Endothelial cell of umbilical vein (primary cell): ENCODE measurements at regions not wholly inside any gene's neighbourhood (a gene's known extent, or its start where the extent isn't known, plus 50 kb on each side); places are given as distances from the start of the nearest gene placed in this dataset.

Experiments
- BruUV-seq: library from RNA; stranded (reverse); fragments of 400-500 nt; replicated peaks from 2 replicates; lab custom pipeline; 2021; lab: Mats Ljungman, UMichigan
- CTCF ChIA-PET: fragments of 300-600, 350-600 bp; sonication (Branson Sonifier 250); formaldehyde crosslinking; loops from one replicate; lab custom pipeline; 2021; ENCODE audit warnings: antibody characterized with exemption, inconsistent platforms; lab: Charles Lee
- POLR2A ChIA-PET: fragments of 300-600, 350-600 bp; sonication (Branson Sonifier 250); formaldehyde crosslinking; loops from one replicate; lab custom pipeline; 2021; ENCODE audit warnings: antibody characterized with exemption, inconsistent platforms; lab: Charles Lee
- DNase-seq: peaks from one replicate; pipeline ENCODE4 v3.0.0-alpha.2; 2011; ENCODE audit warnings: low read depth, low spot score
- FAIRE-seq: peaks from 2 replicates; lab custom pipeline; 2011; peaks lifted over from hg19 to GRCh38; lab: Jason Lieb, UNC
- H2AFZ ChIP-seq: 2 replicates; pipeline ENCODE4 v1.6.0; 2012; ENCODE audit warnings: low read depth, low read length, control low read depth, inconsistent platforms
- H3K27ac ChIP-seq: 2 replicates; pipeline ENCODE4 v1.5.1; 2011; ENCODE audit warnings: low read depth, mild to moderate bottlenecking, control low read depth, low read length, moderate library complexity; ENCODE audit not compliant: insufficient read depth
- H3K27me3 ChIP-seq, 2 experiments: 2 replicates each; pipeline versions ENCODE4 v1.6.0 to v1.6.1; 2011; ENCODE audit warnings: low read length in 2 of 2, mixed read lengths in 1 of 2; ENCODE audit not compliant: control insufficient read depth in 2 of 2, insufficient read depth in 2 of 2
- H3K36me3 ChIP-seq, 2 experiments: 2 replicates in 1 of 2; 3 replicates in 1 of 2; pipeline ENCODE4 v1.5.1; 2011; ENCODE audit warnings: low read length in 2 of 2, mild to moderate bottlenecking in 1 of 2, moderate library complexity in 1 of 2; ENCODE audit not compliant: control insufficient read depth in 2 of 2, insufficient read depth in 2 of 2; ENCODE audit errors: extremely low read depth in 1 of 2
- H3K4me1 ChIP-seq: 3 replicates; pipeline ENCODE4 v1.5.1; 2011; ENCODE audit warnings: mild to moderate bottlenecking, low read length; ENCODE audit not compliant: control insufficient read depth, insufficient read depth; ENCODE audit errors: extremely low read depth
- H3K4me2 ChIP-seq: 2 replicates; pipeline ENCODE4 v1.6.1; 2011; ENCODE audit warnings: low read length, control low read depth, mixed read lengths; ENCODE audit not compliant: insufficient read depth
- H3K4me3 ChIP-seq, 3 experiments: fragments of 200-600 bp in 1 of 3; sonication (generic), shearing (Covaris generic) in 1 of 3; replicated peaks in 1 of 3; 2 replicates each; pipeline ENCODE4 v1.5.1; 2011 to 2016; ENCODE audit warnings: control low read depth in 3 of 3, low read length in 3 of 3, mild to moderate bottlenecking in 2 of 3, inconsistent platforms in 1 of 3, low read depth in 1 of 3, moderate library complexity in 1 of 3; ENCODE audit not compliant: insufficient read depth in 1 of 3
- H3K79me2 ChIP-seq: 2 replicates; pipeline ENCODE4 v1.6.0; 2012; ENCODE audit warnings: low read length, inconsistent platforms; ENCODE audit not compliant: control insufficient read depth, insufficient read depth
- H3K9ac ChIP-seq: replicated peaks from 2 replicates; pipeline ENCODE3; 2011; ENCODE audit warnings: low read length, control low read depth; ENCODE audit not compliant: insufficient read depth; ENCODE audit errors: extremely low read depth
- H3K9me1 ChIP-seq: replicated peaks from 3 replicates; pipeline ENCODE4 v1.6.0; 2011; ENCODE audit warnings: mild to moderate bottlenecking, low read length; ENCODE audit not compliant: control insufficient read depth, insufficient read depth; ENCODE audit errors: extremely low read depth
- H3K9me3 ChIP-seq: replicated peaks from 2 replicates; pipeline ENCODE4 v1.5.1; 2012; ENCODE audit warnings: low read length, inconsistent platforms; ENCODE audit not compliant: control insufficient read depth, insufficient read depth
- H4K20me1 ChIP-seq: replicated peaks from 2 replicates; pipeline ENCODE3; 2011; ENCODE audit warnings: mild to moderate bottlenecking, low read length; ENCODE audit not compliant: control insufficient read depth, insufficient read depth; ENCODE audit errors: extremely low read depth
- EZH2 ChIP-seq: IDR thresholded peaks from 2 replicates; pipeline ENCODE4 v1.6.1; 2012; ENCODE audit warnings: borderline replicate concordance, low read depth, mild to moderate bottlenecking, moderate library complexity, low read length, inconsistent platforms; ENCODE audit not compliant: severe bottlenecking
- FOS ChIP-seq: IDR thresholded peaks from 2 replicates; pipeline ENCODE4 v1.6.1; 2011; ENCODE audit warnings: mild to moderate bottlenecking, low read length, moderate library complexity, borderline replicate concordance; ENCODE audit not compliant: insufficient read depth
- GATA2 ChIP-seq: IDR thresholded peaks from 2 replicates; pipeline ENCODE4 v1.7.0; 2011; ENCODE audit warnings: low read depth, mild to moderate bottlenecking, moderate library complexity, mixed read lengths, low read length; ENCODE audit not compliant: insufficient read length, insufficient read depth
- JUN ChIP-seq: IDR thresholded peaks from 2 replicates; pipeline ENCODE4 v1.6.1; 2011; ENCODE audit warnings: borderline replicate concordance, low read depth; ENCODE audit not compliant: insufficient read length, insufficient read depth
- POLR2A ChIP-seq: IDR thresholded peaks from 2 replicates; pipeline ENCODE4 v1.6.1; 2012; ENCODE audit warnings: low read depth, mild to moderate bottlenecking, control low read depth, low read length
- POLR2AphosphoS5 ChIP-seq: IDR thresholded peaks from 2 replicates; pipeline ENCODE4 v1.6.1; 2012; ENCODE audit warnings: low read depth, mild to moderate bottlenecking, control low read depth, low read length, moderate library complexity; ENCODE audit not compliant: insufficient read depth
- dilution Hi-C: fragments of 300-500 bp; cut with MboI; formaldehyde crosslinking; loops from one replicate; pipeline ENCODE4 v1.15.0; 2019; ENCODE audit warnings: low sequenced_read_pairs; ENCODE audit not compliant: extremely low pct_ligation_motif_present
- intact Hi-C: fragments of 100-400 bp; cut with micrococcal nuclease; formaldehyde crosslinking; loops from one replicate; pipeline ENCODE4 v1.10.0; 2022

GRCh38 chr12:131281016-131281415, 327.3 kb downstream of the ADGRD1 start:
- dilution Hi-C loops (no loop called here), intact Hi-C loops (no loop called here)
- no peaks in the 10 kb centered on the region for H3K4me1 ChIP-seq
- no peaks in the 10 kb centered on the region for H3K9me1 ChIP-seq
- FAIRE-seq, result no peak
- no peak overlapping the region for H3K27ac ChIP-seq
- no peaks in the 10 kb centered on the region for H4K20me1 ChIP-seq
- ChIA-PET CTCF (no interaction called here), POLR2A (no interaction called here)
- BruUV-seq, result no TSS peak
- peaks cover 4% of the 10 kb centered on the region for H3K9me3 ChIP-seq
- H3K4me3 ChIP-seq, result no peak overlapping the region
- TF ChIP-seq GATA2 (no peak), JUN (no peak), POLR2A (no peak), POLR2AphosphoS5 (no peak), FOS (no peak), EZH2 (no peak)
- DNase-seq, result no peak
- H3K27me3 ChIP-seq, result no peaks in the 10 kb centered on the region
- no peaks in the 10 kb centered on the region for H3K79me2 ChIP-seq
- no peak overlapping the region for H3K9ac ChIP-seq
- H3K36me3 ChIP-seq, result no peaks in the 10 kb centered on the region
- no peak overlapping the region for H2AFZ ChIP-seq
- H3K4me2 ChIP-seq, result no peak overlapping the region

GRCh38 chr12:131282292-131283080, 328.8 kb downstream of the ADGRD1 start:
- Histone ChIP-seq H3K4me3 (no peak overlapping the region), H3K27me3 (no peaks in the 10 kb centered on the region), H4K20me1 (no peaks in the 10 kb centered on the region), H2AFZ (no peak overlapping the region), H3K9ac (no peak overlapping the region), H3K4me1 (no peaks in the 10 kb centered on the region), H3K36me3 (no peaks in the 10 kb centered on the region), H3K9me3 (peaks cover 6% of the 10 kb centered on the region), H3K27ac (no peak overlapping the region), H3K9me1 (no peaks in the 10 kb centered on the region), H3K4me2 (no peak overlapping the region), H3K79me2 (no peaks in the 10 kb centered on the region)
- intact Hi-C loops (no loop called here), dilution Hi-C loops (no loop called here)
- no TSS peak for BruUV-seq
- FAIRE-seq (no peak), DNase-seq (no peak)
- no peak for TF ChIP-seq POLR2AphosphoS5
- CTCF ChIA-PET, result no interaction called here
- POLR2A ChIA-PET, result no interaction called here
